ENCODE measurements at regions not wholly inside any gene's neighbourhood (a gene's known extent, or its start where the extent isn't known, plus 50 kb on each side); places are given as distances from the start of the nearest gene placed in this dataset.

DNA sequence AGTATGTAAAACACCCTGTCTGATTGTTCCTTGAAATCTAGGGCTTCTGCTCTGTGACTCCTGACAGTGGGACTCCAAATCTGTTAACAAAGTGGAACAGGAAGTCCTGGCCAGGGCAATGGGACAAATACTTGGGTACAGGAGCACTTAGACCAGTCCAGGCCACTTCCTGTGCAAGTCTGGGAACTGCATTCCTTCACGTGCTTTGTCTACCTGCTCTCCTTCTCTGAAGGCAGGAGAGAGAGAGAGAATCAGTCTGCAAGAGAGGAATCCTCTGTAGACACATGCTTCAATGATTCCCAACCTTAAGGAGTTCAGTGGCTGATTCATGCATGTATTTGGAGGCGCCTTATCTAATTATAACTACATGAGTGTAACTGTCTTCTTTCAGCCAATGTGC is 530.2 kb downstream of the GATA3 start:
- DNase-seq (ENCODE audit: low spot score): no peak
- no peak overlapping the region for H3K4me3 ChIP-seq (ENCODE audit: severe bottlenecking)
- no peak for ATAC-seq (ENCODE audit: low read depth)
- TF ChIP-seq CTCF (IDR thresholded peaks at IDR 0.05; ENCODE audit: poor library complexity, severe bottlenecking): no peak
- no peaks in the 10 kb centered on the region for H3K27me3 ChIP-seq (ENCODE audit: insufficient read depth, poor library complexity, severe bottlenecking)
- no peaks in the 10 kb centered on the region for H3K4me1 ChIP-seq (ENCODE audit: insufficient read depth, poor library complexity, severe bottlenecking)
- no peaks in the 10 kb centered on the region for H3K9me3 ChIP-seq (ENCODE audit: severe bottlenecking)
- no peak overlapping the region for H3K27ac ChIP-seq (ENCODE audit: poor library complexity, severe bottlenecking)
- H3K36me3 ChIP-seq (ENCODE audit: low read depth): no peaks in the 10 kb centered on the region

GRCh38 chr10:8586504-8586903 is 532.0 kb downstream of the GATA3 start:
- no peak overlapping the region for H3K27ac ChIP-seq (ENCODE audit: poor library complexity, severe bottlenecking)
- H3K27me3 ChIP-seq (ENCODE audit: insufficient read depth, poor library complexity, severe bottlenecking): no peaks in the 10 kb centered on the region
- ATAC-seq (ENCODE audit: low read depth) (no peak; the same call in 2 of the 3 replicates), DNase-seq (ENCODE audit: low spot score) (no peak)
- no peak for TF ChIP-seq CTCF (IDR thresholded peaks at IDR 0.05; ENCODE audit: poor library complexity, severe bottlenecking)
- no peak overlapping the region for H3K4me3 ChIP-seq (ENCODE audit: severe bottlenecking)
- H3K4me1 ChIP-seq (ENCODE audit: insufficient read depth, poor library complexity, severe bottlenecking): no peaks in the 10 kb centered on the region
- H3K9me3 ChIP-seq (ENCODE audit: severe bottlenecking): no peaks in the 10 kb centered on the region
- no peaks in the 10 kb centered on the region for H3K36me3 ChIP-seq (ENCODE audit: low read depth)

DNA sequence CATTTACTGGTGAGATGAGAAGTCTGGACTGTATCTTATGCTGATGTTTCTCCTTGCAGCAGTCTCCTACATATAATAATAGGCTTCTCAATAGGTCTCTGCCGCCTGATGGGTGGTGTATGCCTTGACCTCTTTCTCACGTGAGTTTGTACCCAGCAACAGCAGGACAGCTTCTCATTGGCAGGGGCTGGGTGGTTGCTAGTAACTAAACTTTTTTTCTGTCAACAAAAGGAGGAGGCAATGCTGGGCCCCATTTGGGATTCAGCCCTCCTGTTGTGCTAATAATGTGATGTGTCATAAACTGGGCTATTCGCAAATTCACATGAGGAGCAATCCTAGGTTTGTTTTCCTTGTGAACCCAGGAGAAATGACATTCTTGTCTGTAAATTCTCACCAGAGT is 533.6 kb downstream of the GATA3 start:
- no peaks in the 10 kb centered on the region for H3K36me3 ChIP-seq (ENCODE audit: low read depth)
- TF ChIP-seq CTCF (IDR thresholded peaks at IDR 0.05; ENCODE audit: poor library complexity, severe bottlenecking): no peak
- H3K9me3 ChIP-seq (ENCODE audit: severe bottlenecking): no peaks in the 10 kb centered on the region
- DNase-seq (ENCODE audit: low spot score) (no peak), ATAC-seq (ENCODE audit: low read depth) (no peak)
- H3K4me3 ChIP-seq (ENCODE audit: severe bottlenecking): no peak overlapping the region
- H3K27ac ChIP-seq (ENCODE audit: poor library complexity, severe bottlenecking): no peak overlapping the region
- no peaks in the 10 kb centered on the region for H3K4me1 ChIP-seq (ENCODE audit: insufficient read depth, poor library complexity, severe bottlenecking)
- H3K27me3 ChIP-seq (ENCODE audit: insufficient read depth, poor library complexity, severe bottlenecking): no peaks in the 10 kb centered on the region

- peaks cover 5% of the 10 kb centered on the region for H3K4me1 ChIP-seq (ENCODE audit: insufficient read depth, poor library complexity, severe bottlenecking)
- no peaks in the 10 kb centered on the region for H3K9me3 ChIP-seq (ENCODE audit: severe bottlenecking)
- H3K27ac ChIP-seq (ENCODE audit: poor library complexity, severe bottlenecking): no peak overlapping the region
- no peaks in the 10 kb centered on the region for H3K36me3 ChIP-seq (ENCODE audit: low read depth)
- ATAC-seq (ENCODE audit: low read depth): no peak
- DNase-seq (ENCODE audit: low spot score): no peak
- no peak overlapping the region for H3K4me3 ChIP-seq (ENCODE audit: severe bottlenecking)
- H3K27me3 ChIP-seq (ENCODE audit: insufficient read depth, poor library complexity, severe bottlenecking): no peaks in the 10 kb centered on the region
- no peak for TF ChIP-seq CTCF (IDR thresholded peaks at IDR 0.05; ENCODE audit: poor library complexity, severe bottlenecking)
These were observed 536.0 kb downstream of the GATA3 start for GRCh38 chr10:8590518-8590917.

DNA sequence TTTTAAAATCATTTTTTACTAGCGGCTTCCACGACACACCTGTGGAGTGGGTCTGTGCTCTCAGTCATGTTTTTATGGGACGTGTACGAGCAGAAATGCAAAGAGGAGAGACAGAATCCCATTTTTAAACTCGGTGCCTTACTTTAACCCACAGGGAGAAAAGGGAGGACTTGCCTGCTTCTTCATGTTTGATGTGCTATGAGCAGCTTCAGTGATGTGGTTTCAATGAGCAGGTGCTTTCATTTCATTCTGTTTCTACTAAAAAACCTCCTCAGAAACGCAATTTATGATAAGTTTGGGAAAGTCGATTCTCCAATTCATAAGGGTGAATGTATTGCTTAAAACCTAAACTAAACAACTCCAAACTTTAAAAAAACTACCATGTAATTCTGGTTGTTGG is 537.2 kb downstream of the GATA3 start:
- H3K27ac ChIP-seq (ENCODE audit: poor library complexity, severe bottlenecking): no peak overlapping the region
- ATAC-seq (ENCODE audit: low read depth) (no peak), DNase-seq (ENCODE audit: low spot score) (no peak)
- no peak overlapping the region for H3K4me3 ChIP-seq (ENCODE audit: severe bottlenecking)
- H3K9me3 ChIP-seq (ENCODE audit: severe bottlenecking): no peaks in the 10 kb centered on the region
- H3K4me1 ChIP-seq (ENCODE audit: insufficient read depth, poor library complexity, severe bottlenecking): peaks cover 5% of the 10 kb centered on the region
- no peak for TF ChIP-seq CTCF (IDR thresholded peaks at IDR 0.05; ENCODE audit: poor library complexity, severe bottlenecking)
- H3K36me3 ChIP-seq (ENCODE audit: low read depth): no peaks in the 10 kb centered on the region
- H3K27me3 ChIP-seq (ENCODE audit: insufficient read depth, poor library complexity, severe bottlenecking): no peaks in the 10 kb centered on the region

Data from RWPE2 (cell line).